HG02610 (cell line): ENCODE measurements at regions not wholly inside any gene's neighbourhood (a gene's known extent, or its start where the extent isn't known, plus 50 kb on each side); places are given as distances from the start of the nearest gene placed in this dataset.
"Not testable (repeated sequence)": the region's sequence is repeated elsewhere in the genome, so short reads cannot be mapped to it uniquely, and the experiment has no call there.

Source experiments
- ATAC-seq: cut with Tn5 transposase; IDR thresholded peaks from one replicate; pipeline ENCODE4 v1.9.1; 2021; ENCODE audit warnings: mild to moderate bottlenecking, moderate library complexity; ENCODE audit not compliant: unreplicated experiment

DNA sequence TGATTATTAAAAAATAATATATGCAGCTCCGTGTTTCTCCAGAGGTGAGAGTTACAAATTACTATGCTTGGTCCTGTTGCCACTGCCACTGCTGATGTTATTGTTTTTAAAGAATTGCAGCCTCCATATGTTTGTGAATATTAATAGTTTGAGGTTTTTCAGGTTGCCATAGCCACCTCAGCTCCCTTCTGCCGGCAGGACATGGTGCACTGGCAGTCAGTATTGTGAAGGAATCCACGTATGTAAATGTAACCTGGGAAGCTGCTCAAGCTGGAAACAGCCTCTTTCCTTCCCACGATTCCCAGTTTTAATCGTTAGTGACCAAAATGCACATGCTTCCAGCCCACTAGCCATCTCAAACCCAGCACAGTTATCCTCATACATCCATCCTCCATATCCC is 184.4 kb upstream of the CCNG1 start:
- ATAC-seq = no peak

DNA sequence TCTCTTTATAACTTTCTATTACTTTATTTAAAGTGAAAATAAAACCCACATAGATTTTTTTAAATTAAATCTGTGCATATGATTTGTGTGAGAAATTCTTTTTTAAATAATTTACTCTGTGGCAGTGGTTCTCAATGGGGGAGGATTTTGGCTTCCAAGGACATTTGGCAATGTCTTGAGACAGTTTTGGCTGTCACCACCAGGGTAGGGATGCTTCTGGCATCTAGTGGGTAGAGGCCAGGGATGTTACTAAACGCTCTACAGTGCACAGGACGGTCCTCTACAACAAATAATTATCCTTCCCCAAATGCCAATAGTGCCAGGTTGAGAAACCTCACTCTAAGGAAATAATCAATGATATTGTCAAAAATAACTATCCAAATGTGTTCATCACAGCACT is 177.9 kb upstream of the CCNG1 start:
- no peak for ATAC-seq

DNA sequence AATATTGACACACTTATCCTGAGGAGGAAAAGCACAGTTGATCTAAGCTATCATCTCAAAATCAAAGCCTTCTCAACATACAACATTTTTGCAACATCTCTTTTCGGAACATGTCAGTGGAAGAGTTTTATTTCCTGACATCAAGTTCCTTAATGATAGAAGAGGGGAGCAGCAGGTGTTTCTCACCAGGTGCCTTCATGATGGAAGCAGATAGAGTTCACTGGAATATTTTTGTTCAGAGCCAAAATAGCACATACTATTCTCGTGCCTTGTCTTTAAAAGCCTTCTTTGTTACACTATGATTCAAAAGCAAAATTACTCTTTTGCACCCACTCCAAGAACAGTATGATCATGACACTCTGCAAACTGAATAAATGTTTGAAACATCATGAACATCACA is 176.9 kb upstream of the CCNG1 start:
- ATAC-seq = no peak

DNA sequence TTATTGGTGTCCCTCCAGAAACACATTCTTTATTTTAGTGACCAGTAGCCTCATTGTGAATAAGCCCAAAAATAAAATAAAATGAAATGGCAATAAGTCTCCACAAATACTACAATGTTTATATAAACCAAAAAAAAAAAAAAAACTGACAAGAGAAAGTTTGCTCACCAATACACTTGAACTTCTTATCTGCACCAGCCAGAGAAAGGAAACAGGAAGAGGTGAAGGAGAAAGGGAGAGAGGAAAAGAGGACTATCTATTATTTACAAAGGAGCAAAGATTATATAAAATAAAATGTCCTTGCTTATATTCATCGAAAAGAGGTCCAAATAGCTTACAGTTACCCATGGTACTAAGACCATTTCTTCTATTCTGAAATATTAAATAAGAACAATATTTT is 176.4 kb upstream of the CCNG1 start:
- no peak for ATAC-seq

DNA sequence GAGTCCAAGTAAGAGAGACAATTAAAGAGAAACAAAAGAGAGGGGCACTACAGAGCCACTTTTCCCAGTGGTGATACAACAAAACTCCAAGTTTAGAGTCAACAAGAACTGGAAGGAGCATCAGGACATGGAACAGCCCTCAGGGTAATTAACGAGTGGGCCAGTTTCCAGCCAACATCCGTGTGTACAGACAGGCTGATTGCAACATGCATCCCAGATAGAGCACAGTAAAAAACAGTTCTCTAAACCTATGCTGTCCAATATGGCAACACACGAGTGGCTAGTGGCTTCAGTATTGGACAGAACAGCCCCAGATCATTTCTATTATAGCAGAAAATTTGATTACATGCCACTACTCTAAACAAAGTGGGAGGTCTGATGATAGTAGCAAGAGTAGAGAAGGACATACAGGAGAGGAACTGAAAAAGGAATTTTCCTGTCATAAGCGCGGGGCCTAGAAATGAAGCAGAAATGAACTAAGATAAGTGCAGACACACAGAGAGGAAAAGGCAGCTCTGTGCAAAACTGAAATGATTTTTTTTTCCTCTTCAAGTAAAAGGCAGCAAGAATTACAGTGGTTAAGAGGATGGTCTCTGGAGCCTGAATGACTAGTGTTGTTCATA is 175.6 kb upstream of the CCNG1 start:
- ATAC-seq = no peak

DNA sequence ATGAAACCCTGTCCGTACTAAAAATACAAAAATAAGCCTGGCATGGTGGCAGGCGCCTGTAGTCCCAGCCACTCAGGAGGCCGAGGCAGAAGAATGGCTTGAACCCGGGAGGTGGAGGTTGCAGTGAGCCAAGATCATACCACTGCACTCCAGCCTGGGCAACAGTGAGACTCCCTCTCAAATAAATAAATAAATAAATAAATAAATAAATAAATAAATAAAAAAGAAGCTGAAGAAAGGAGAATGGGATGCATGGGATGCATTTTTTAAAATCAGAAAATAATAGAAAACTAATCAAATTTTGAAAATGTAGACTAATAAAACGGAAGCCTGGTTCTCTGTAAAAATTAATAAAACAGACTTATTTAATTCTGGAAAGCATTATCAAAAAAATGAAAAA is 171.1 kb upstream of the CCNG1 start:
- ATAC-seq = not testable (repeated sequence)

DNA sequence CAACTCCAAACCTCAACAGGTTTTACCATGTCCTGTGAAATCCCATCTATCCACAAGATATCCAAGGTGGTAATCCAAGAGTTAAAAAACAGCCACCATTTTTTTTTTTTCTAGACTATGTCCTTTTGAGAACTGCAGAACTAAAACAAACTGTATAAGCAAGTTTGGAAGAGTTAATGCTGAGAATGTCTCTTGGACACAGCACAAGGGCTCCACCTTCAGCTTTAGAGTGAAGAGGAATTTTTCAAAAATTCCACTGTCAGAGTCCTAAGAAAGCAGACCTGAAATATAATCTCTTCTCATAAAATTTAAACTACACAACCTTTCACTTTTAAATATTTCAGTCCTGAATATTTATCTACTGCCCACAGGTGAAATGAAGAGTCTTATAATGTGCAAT is 167.8 kb upstream of the CCNG1 start:
- no peak for ATAC-seq

DNA sequence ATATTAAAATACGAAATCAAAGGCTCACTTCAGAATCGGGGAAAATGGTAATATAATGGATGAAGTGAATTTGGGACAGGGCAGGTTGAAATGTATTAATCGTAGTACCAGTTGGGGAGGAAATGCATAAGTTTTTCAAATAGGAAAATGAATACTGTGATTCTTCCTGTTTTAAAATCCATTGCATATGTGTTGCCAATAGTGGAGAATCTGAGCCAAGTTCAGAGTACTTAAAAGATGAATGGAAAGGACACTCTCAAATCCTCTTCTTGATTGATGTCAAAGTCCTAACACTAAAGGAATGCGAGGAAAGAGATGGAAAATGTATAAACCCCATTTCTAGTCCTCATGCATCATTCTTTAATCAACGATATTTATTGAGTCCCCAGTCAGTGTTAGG is 160.9 kb upstream of the CCNG1 start:
- ATAC-seq = no peak

DNA sequence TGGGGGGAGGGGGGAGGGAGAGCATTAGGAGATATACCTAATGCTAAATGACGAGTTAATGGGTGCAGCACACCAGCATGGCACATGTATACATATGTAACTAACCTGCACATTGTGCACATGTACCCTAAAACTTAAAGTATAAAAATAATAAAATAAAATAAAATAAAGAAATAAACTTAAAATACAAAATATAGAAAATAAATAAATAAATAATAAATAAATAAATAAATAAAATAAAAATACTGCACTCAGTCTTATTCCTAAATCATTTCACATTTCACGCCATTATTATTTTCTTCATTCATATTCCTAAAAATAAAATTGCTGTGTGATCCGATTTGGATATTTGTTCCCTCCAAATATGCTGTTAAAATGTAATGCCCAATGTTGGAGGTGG is 156.5 kb upstream of the CCNG1 start:
- ATAC-seq = not testable (repeated sequence)

DNA sequence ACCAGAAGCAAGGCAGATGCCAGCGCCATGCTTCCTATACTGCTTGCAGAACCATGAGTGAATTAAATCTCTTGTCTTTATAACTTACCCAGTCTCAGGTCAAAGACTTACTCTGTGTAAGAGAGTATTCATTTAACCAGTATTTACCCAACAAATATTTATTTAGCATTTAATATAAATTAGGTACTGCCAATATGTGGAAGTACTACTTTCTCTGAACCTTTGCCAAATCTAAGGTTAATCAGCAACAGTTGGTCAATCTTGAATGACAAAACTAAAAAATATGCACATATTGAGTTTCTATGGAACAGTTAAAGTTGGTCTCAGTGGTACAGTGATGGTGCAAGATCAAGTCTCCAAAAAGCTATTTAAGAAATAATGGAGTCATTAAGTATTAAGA is 155.9 kb upstream of the CCNG1 start:
- no peak for ATAC-seq

DNA sequence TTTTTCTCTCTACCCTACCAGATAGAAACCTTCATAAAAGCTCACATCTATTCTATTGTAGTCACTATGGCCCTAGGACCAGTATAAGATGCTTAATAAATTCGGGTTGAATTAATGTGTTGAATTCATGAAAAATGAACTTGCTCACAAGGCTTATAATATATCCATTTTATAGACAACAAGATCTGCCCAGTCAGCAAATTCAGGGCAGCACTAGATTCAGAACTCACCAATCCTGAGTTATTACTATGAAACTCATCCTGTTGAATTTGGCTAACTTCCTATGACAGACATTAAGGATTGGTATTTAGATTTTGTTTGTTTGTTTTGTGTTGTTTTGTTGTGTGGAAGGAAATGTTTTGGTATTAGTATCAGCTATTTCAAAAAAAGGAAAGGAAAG is 143.6 kb upstream of the CCNG1 start:
- no peak for ATAC-seq

DNA sequence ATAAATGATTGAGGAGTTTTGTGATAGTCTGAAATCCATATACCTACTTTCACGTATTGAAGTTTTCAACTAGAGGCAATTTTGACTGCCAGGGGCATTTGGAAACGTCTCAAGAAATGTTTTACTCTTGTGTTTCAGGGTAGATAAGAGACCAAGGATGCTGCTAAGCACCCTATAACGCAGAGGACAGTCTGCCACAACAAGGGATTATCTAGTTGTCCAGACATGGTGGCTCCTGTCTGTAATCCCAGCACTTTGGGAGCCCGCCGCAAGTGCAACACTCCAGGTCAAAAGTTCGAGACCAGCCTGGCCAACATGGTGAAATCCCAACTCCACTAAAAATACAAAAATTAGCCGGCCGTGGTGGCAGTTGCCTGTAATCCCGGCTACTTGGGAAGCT is 133.7 kb upstream of the CCNG1 start:
- ATAC-seq = no peak

DNA sequence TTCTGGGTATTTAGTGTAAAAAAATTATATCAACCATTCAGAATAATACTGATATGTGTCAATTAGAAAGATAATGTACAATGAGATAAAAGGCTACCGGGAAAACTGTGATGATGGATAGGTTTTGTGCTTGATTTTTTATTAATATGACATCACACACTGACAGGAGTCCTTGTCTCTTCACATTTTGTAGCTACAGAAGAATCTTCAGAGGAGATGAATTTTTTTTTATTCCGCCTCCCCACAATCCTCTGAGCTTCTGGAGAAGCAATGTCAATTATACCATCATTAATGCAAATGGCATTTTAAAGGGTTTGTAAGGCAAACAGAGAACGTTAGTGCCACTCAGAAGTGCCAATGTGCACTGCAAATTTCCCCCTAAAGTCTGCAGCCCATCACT is 131.7 kb upstream of the CCNG1 start:
- ATAC-seq = no peak

DNA sequence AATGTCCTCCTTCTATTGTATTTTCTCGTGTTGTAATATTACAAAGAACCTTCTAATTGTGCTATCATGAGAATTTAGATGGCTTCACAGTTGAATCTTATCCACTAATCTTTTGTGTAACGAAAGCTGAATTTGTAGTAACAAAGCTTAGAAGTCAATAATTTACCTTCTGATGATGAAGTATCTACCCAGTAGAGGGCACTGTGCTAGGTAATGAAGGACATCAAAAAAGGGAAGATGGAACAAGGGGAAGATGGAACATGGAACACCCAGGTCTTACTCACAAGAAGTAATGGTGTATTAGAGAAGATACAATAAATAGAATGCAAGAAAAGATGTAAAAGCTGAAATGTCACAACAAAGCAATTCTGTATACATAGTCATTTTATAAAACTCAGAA is 131.0 kb upstream of the CCNG1 start:
- no peak for ATAC-seq

DNA sequence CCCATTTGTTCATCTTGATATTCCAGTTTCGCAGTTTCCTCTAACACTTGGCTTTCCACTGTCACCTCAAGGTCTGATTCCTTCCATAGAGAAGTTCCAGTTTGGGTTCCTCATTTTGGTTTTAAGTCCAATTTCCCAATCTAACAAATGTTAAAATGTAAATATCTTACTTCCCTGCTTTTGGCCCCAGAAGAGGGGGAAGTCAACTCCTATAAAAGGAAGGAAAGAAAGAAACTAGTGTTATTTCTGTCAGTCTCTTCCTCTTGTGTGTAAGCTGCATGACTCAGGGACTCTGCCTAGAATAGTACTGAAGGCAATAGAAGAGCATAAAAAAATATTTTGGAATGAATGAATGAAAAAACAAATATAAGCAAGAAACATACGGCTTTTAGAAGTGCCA is 127.5 kb upstream of the CCNG1 start:
- no peak for ATAC-seq

DNA sequence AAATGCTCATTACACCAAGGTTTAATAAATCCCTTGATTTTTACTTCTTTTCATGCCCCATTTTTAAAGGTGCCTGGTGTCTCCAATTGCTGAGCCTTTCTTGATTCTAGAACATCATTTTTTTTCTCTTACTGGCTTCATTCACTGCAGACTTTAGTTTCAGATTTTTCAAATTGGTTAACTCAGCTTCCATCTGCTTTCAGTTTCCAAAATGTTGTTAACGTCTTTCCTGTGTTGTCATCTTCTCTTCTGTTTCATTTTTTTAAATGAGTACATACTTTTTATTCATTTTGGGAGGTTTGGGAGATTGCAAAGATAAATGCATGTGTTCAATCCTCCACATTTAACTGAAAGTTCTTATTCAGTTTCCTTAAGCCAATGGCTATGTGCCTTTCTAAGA is 126.4 kb upstream of the CCNG1 start:
- ATAC-seq = no peak

DNA sequence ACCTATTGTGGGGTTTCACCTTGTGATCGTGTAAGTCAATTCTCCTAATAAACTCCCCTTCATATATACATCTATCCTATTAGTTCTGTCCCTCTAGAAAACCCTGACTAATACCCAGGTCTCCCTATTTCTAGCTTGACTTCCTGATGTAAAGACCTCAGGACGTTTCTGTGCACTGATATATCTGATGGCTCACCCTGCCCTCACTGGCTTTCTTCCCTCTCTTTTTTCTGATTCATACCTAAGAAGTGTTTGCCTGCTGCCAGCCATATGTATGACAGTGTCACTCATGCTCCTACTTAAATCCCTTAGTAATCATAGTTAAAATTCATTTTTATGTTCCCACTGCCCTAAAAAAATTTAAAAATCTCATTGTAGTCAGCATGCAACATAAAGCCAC is 124.8 kb upstream of the CCNG1 start:
- no peak for ATAC-seq

DNA sequence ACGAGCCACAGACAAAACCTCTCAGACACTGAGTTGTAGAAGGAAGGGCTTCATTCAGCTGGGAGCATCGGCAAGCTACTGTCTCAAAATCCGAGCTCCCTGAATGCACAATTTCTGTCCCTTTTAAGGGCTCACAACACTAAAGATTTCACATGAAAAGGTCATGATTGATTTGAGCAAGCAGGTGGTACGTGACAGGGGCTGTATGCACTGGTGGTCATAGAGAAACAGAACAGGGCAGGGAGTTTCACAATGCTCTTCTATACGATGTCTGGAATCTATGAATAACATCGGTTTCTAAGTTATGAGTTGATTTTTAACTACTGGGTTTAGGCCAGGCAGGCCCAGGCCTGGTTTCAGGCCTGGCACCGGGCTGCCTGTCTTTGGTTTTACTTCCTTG is 124.3 kb upstream of the CCNG1 start:
- not testable (repeated sequence) for ATAC-seq

DNA sequence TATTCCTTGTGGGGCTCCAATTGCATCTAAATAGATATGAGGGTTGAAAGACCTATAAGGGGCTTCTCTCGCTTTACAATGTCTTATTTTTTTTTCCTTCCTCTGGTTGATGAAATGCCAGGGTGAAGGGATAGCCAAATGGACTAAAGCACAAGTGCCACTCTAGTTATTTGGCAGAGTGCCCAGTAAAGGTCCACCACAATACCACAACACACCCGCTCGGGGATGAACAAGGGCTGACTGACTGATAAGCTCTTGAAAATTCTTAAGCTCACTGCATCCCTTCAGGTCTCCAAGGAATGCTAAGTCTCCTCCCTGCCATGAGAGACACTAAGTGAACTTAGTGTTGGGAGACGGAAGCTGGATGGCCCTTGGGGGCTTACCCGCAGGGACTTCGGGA is 121.0 kb upstream of the CCNG1 start:
- not testable (repeated sequence) for ATAC-seq

DNA sequence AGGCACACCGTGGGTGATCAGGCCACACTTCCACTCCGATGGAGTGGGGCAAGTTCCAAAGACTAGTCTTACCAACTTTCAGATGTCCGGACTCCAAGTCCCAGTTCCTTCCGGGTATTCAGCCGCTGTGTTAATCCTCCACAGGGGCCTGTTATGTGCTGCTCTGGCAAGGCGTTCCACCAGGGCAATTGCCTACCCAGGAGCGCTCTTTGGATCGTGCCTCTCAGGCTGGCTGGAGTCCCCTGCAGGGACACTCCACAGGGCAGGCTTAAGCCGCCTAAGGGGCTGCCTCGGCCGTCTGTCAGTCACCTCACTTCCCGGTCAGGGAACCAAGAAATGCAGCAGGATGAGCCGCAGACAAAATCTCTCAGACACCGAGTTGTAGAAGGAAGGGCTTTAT is 118.7 kb upstream of the CCNG1 start:
- no peak for ATAC-seq

DNA sequence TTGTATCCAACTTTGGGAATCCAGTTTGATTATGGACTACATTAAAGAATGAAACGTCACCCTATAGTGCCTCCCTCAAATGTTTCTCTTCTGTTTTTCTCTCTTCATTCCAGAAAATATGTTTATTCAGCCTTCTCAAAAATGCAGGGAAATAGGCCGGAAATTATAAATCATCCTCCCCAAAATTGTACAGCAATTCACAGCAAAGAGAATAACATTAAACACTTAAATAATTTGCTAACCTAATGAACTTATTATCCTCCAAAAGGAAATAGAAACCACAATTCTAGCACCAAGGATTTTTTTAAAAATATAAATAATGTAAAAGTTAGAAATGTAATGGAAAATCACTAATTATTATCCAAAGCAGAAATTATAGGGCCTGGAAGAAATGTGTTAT is 115.9 kb upstream of the CCNG1 start:
- no peak for ATAC-seq

DNA sequence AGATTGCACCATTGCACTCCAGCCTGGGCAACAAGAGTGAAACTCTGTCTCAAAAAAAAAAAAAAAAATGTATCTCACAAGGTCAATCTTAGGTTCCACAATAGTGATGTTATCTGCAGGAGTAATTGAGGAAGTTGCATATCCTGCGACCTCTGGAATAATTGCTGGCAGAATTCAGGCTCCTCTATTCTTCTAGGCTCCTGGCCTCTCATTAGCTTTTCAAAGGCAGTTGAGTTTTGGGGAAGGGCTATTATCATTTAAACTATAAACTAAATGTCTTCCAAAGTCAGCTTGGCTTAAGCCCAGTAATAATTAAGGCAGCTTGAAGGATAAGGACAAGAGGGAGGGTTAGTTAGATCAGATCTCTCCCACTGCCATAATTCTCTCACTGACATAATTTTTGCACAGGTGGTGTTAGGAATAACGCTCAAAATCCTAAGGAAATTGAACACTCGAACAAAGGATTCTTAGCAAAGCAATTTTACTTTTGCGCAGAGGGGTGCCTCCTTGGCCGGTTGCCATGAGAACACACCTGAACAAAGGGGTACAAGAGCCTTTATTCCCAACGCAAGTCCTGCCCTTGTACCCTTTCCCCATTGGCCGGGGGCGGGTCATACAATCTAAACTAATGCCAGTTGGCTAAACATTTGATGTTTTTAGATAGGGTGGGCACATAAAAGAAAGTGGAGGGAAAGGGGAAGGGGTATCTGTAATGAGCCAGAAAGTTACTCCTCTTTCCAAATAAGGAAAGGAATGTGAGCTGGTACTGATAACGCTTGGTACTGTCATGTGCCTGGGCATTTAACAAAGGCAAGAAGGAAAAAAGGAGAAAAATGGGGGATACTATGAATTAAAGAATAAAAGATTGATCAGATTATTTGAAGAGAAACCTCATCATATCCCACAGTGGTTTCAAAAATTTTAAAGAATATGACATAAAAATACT is 106.4 kb upstream of the CCNG1 start:
- ATAC-seq = no peak

DNA sequence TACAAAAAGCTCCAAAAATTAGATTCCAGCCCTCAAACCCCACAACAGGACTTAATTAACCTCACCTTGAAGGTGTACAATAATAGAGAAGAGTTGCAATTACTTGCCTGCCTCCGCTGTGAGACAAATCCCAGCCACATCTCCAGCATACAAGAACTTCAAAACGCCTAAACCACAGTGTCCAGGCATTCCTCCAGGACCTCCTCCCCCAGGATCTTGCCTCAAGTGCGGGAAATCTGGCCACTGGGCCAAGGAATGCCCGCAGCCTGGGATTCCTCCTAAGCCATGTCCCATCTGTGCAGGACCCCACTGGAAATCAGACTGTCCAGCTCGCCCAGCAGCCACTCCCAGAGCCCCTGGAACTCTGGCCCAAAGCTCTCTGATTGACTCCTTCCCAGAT is 101.3 kb upstream of the CCNG1 start:
- not testable (repeated sequence) for ATAC-seq
